Right ventricle myocardium inferior (tissue), 1 donor: ENCODE measurements at regions not wholly inside any gene's neighbourhood (a gene's known extent, or its start where the extent isn't known, plus 50 kb on each side); places are given as distances from the start of the nearest gene placed in this dataset.
"Not testable (repeated sequence)": the region's sequence is repeated elsewhere in the genome, so short reads cannot be mapped to it uniquely, and the experiment has no call there.

ENCODE experiments used
- ATAC-seq: fragments of 200-7000 bp; cut with Tn5 transposase; one replicate; pipeline ENCODE4 v1.9.1; 2020; ENCODE audit warnings: mild to moderate bottlenecking, moderate library complexity
- DNase-seq: peaks from one replicate; pipeline ENCODE4 v3.0.0; 2021; ENCODE audit errors: missing footprints
- intact Hi-C: fragments of 100-400 bp; cut with DNase I; formaldehyde crosslinking; loops from one replicate; pipeline ENCODE4 v1.11.0; 2022
- donor health status: DM: no; HTN: yes; CAD: no; lungs with severe emphysema.

GRCh38 chr1:78203410-78203982 lies 157.7 kb downstream of the GIPC2 start:
- intact Hi-C loops, ATAC-seq, DNase-seq: not testable (repeated sequence)

GRCh38 chr1:78210175-78210574 lies 164.4 kb downstream of the GIPC2 start:
- intact Hi-C loops, result no loop called here
- DNase-seq (no peak), ATAC-seq (no peak)

GRCh38 chr1:78211483-78212092 lies 165.8 kb downstream of the GIPC2 start:
- no peak for ATAC-seq
- peak; percentile 56 for DNase-seq
- intact Hi-C loops, result no loop called here

- intact Hi-C loops, result no loop called here
- DNase-seq, result no peak
- no peak for ATAC-seq
Measured at GRCh38 chr1:78214334-78214733, 168.6 kb downstream of the GIPC2 start.

GRCh38 chr1:78222225-78222959 lies 176.6 kb downstream of the GIPC2 start:
- no peak for DNase-seq
- intact Hi-C loops, result no loop called here
- no peak for ATAC-seq

- no peak for DNase-seq
- intact Hi-C loops, result no loop called here
- no peak for ATAC-seq
Measured at GRCh38 chr1:78222960-78223358, 177.2 kb downstream of the GIPC2 start.

- intact Hi-C loops, result no loop called here
- DNase-seq (no peak), ATAC-seq (no peak)
Measured at GRCh38 chr1:78223417-78224215, 177.8 kb downstream of the GIPC2 start.

GRCh38 chr1:78224246-78224785 lies 178.6 kb downstream of the GIPC2 start:
- ATAC-seq (no peak), DNase-seq (no peak)
- intact Hi-C loops, result no loop called here

GRCh38 chr1:78224861-78225552 lies 179.2 kb downstream of the GIPC2 start:
- DNase-seq, result no peak
- intact Hi-C loops, result no loop called here
- no peak for ATAC-seq

GRCh38 chr1:78226784-78227183 lies 181.0 kb downstream of the GIPC2 start:
- DNase-seq (peak; percentile 57), ATAC-seq (peak; percentile 89)
- intact Hi-C loops, result no loop called here

GRCh38 chr1:78227705-78228635 lies 182.2 kb downstream of the GIPC2 start:
- no peak for ATAC-seq
- no peak for DNase-seq
- intact Hi-C loops, result no loop called here

- DNase-seq, result no peak
- peak; percentile 81 for ATAC-seq
- intact Hi-C loops, result no loop called here
Measured at GRCh38 chr1:78229344-78229743, 183.6 kb downstream of the GIPC2 start.

GRCh38 chr1:78231477-78231876 lies 185.7 kb downstream of the GIPC2 start:
- intact Hi-C loops, result no loop called here
- no peak for DNase-seq
- no peak for ATAC-seq

- no peak for ATAC-seq
- intact Hi-C loops, result no loop called here
- DNase-seq, result no peak
Measured at GRCh38 chr1:78231894-78232293, 186.1 kb downstream of the GIPC2 start.

GRCh38 chr1:78232630-78233029 lies 186.9 kb downstream of the GIPC2 start:
- ATAC-seq, result no peak
- intact Hi-C loops, result no loop called here
- DNase-seq, result no peak

- ATAC-seq, result peak; percentile 24
- intact Hi-C loops, result no loop called here
- DNase-seq, result no peak
Measured at GRCh38 chr1:78234496-78234895, 188.7 kb downstream of the GIPC2 start.

- intact Hi-C loops, result no loop called here
- DNase-seq, result no peak
- ATAC-seq, result no peak
Measured at GRCh38 chr1:78236716-78237115, 190.9 kb downstream of the GIPC2 start.
